H1 (cell line): ENCODE measurements at regions not wholly inside any gene's neighbourhood (a gene's known extent, or its start where the extent isn't known, plus 50 kb on each side); places are given as distances from the start of the nearest gene placed in this dataset.

Source experiments
- CTCF ChIA-PET: fragments of 300-600 bp; sonication (Branson Sonifier 250); formaldehyde crosslinking; loops from one replicate; lab custom pipeline; 2021; ENCODE audit not compliant: partially characterized antibody; lab: Charles Lee
- POLR2A ChIA-PET: fragments of 300-600 bp; sonication (Branson Sonifier 250); formaldehyde crosslinking; loops from one replicate; lab custom pipeline; 2021; ENCODE audit warnings: inconsistent platforms; ENCODE audit not compliant: partially characterized antibody; lab: Charles Lee
- DNase-seq, 2 experiments: peaks; one replicate each; pipeline versions ENCODE4 v3.0.0 to v3.0.0-alpha.2; 2010 to 2022; ENCODE audit warnings: low spot score in 2 of 2, low read depth in 1 of 2, mixed read lengths in 1 of 2
- FAIRE-seq: peaks from 2 replicates; lab custom pipeline; 2011; peaks lifted over from hg19 to GRCh38; lab: Jason Lieb, UNC
- H2AFZ ChIP-seq: 2 replicates; pipeline ENCODE4 v1.8.1; 2012; ENCODE audit warnings: low read length, inconsistent platforms
- H2AK5ac ChIP-seq: 2 replicates; pipeline ENCODE4 v1.6.1; 2013; ENCODE audit warnings: low read depth, low read length
- H2BK120ac ChIP-seq: replicated peaks from 2 replicates; pipeline ENCODE3; 2013; ENCODE audit warnings: low read depth, low read length, inconsistent platforms
- H2BK12ac ChIP-seq: 2 replicates; pipeline ENCODE4 v1.6.1; 2013; ENCODE audit warnings: low read depth, low read length
- H2BK15ac ChIP-seq: 2 replicates; pipeline ENCODE4 v1.6.1; 2013; ENCODE audit warnings: low read length
- H2BK20ac ChIP-seq: 2 replicates; pipeline ENCODE4 v1.6.1; 2013; ENCODE audit warnings: low read length
- H2BK5ac ChIP-seq: 2 replicates; pipeline ENCODE4 v1.6.1; 2013; ENCODE audit warnings: low read depth, low read length
- H3K14ac ChIP-seq: 2 replicates; pipeline ENCODE4 v1.6.1; 2013; ENCODE audit warnings: inconsistent platforms; ENCODE audit not compliant: insufficient read length
- H3K18ac ChIP-seq: 2 replicates; pipeline ENCODE4 v1.6.1; 2013; ENCODE audit warnings: low read length; ENCODE audit errors: extremely low read depth
- H3K23ac ChIP-seq: 2 replicates; pipeline ENCODE4 v1.6.1; 2013; ENCODE audit warnings: inconsistent platforms; ENCODE audit not compliant: insufficient read length
- H3K23me2 ChIP-seq: 2 replicates; pipeline ENCODE4 v1.6.1; 2013; ENCODE audit warnings: low read depth, low read length
- H3K27ac ChIP-seq: 2 replicates; pipeline ENCODE4 v1.6.1; 2011; ENCODE audit warnings: low read depth, low read length, inconsistent platforms
- H3K27me3 ChIP-seq, 4 experiments: replicated peaks in 1 of 4; 1 replicate in 1 of 4; 2 replicates in 3 of 4; pipeline versions ENCODE4 v1.6.1 to v1.8.1; 2011 to 2013; ENCODE audit warnings: low read length in 3 of 4, mild to moderate bottlenecking in 3 of 4, inconsistent platforms in 2 of 4, mixed read lengths in 2 of 4, moderate library complexity in 1 of 4; ENCODE audit not compliant: control insufficient read depth in 3 of 4, insufficient read depth in 3 of 4; ENCODE audit errors: extremely low read depth in 1 of 4
- H3K36me3 ChIP-seq, 4 experiments: 2 replicates each; pipeline versions ENCODE4 v1.6.1 to v1.8.1; 2011 to 2013; ENCODE audit warnings: mild to moderate bottlenecking in 4 of 4, low read length in 3 of 4, moderate library complexity in 2 of 4, control low read depth in 1 of 4, inconsistent platforms in 1 of 4; ENCODE audit not compliant: insufficient read depth in 4 of 4, control insufficient read depth in 2 of 4
- H3K4ac ChIP-seq: replicated peaks from 2 replicates; pipeline ENCODE3; 2013; ENCODE audit warnings: low read length, low read depth, mixed read lengths, inconsistent platforms; ENCODE audit not compliant: insufficient read length
- H3K4me1 ChIP-seq, 4 experiments: replicated peaks in 1 of 4; 1 replicate in 1 of 4; 2 replicates in 3 of 4; pipeline versions ENCODE4 v1.6.1 to v1.8.1; 2011 to 2013; ENCODE audit warnings: low read length in 3 of 4, inconsistent platforms in 2 of 4, mixed read lengths in 1 of 4; ENCODE audit not compliant: insufficient read depth in 4 of 4, control insufficient read depth in 3 of 4
- H3K4me2 ChIP-seq, 2 experiments: 2 replicates each; pipeline versions ENCODE4 v1.6.1 to v1.8.1; 2011 to 2013; ENCODE audit warnings: low read depth in 2 of 2, low read length in 2 of 2, control low read depth in 1 of 2, inconsistent platforms in 1 of 2, mild to moderate bottlenecking in 1 of 2; ENCODE audit not compliant: insufficient read depth in 1 of 2
- H3K4me3 ChIP-seq, 4 experiments: fragments of 200-600, 300-600 bp in 1 of 4; sonication (generic), shearing (Covaris generic), sonication (Bioruptor Twin) in 1 of 4; 2 replicates each; pipeline versions ENCODE4 v1.5.1 to v1.8.1; 2011 to 2016; ENCODE audit warnings: low read length in 4 of 4, low read depth in 3 of 4, control low read depth in 2 of 4, inconsistent platforms in 2 of 4, mild to moderate bottlenecking in 2 of 4, mixed read lengths in 1 of 4, moderate library complexity in 1 of 4; ENCODE audit not compliant: insufficient read depth in 2 of 4; ENCODE audit errors: extremely low read depth in 1 of 4
- H3K56ac ChIP-seq: replicated peaks from 2 replicates; pipeline ENCODE3; 2013; ENCODE audit warnings: low read depth, mild to moderate bottlenecking, mixed read lengths, low read length, inconsistent platforms; ENCODE audit not compliant: insufficient read length
- H3K79me1 ChIP-seq: 2 replicates; pipeline ENCODE4 v1.6.1; 2013; ENCODE audit warnings: low read depth, low read length, control low read depth
- H3K79me2 ChIP-seq, 2 experiments: 2 replicates each; pipeline versions ENCODE4 v1.6.1 to v1.8.1; 2012 to 2013; ENCODE audit warnings: low read length in 2 of 2, mild to moderate bottlenecking in 2 of 2, inconsistent platforms in 1 of 2; ENCODE audit not compliant: insufficient read depth in 2 of 2, control insufficient read depth in 1 of 2
- H3K9ac ChIP-seq, 4 experiments: replicated peaks in 1 of 4; 1 replicate in 1 of 4; 2 replicates in 3 of 4; pipeline versions ENCODE4 v1.6.1 to v1.8.1; 2011 to 2013; ENCODE audit warnings: low read depth in 3 of 4, low read length in 3 of 4, control low read depth in 2 of 4, mild to moderate bottlenecking in 2 of 4, moderate library complexity in 2 of 4, inconsistent platforms in 1 of 4; ENCODE audit errors: extremely low read depth in 1 of 4
- H3K9me3 ChIP-seq, 2 experiments: 2 replicates each; pipeline versions ENCODE4 v1.6.1 to v1.8.1; 2012 to 2013; ENCODE audit warnings: mild to moderate bottlenecking in 2 of 2, moderate library complexity in 2 of 2, control low read depth in 1 of 2, inconsistent platforms in 1 of 2, low read depth in 1 of 2, low read length in 1 of 2, mixed read lengths in 1 of 2; ENCODE audit not compliant: insufficient read depth in 2 of 2
- H4K20me1 ChIP-seq, 2 experiments: replicated peaks in 1 of 2; 2 replicates each; pipeline versions ENCODE3 to v1.8.1; 2011 to 2013; ENCODE audit warnings: inconsistent platforms in 2 of 2, low read length in 2 of 2, mild to moderate bottlenecking in 1 of 2; ENCODE audit not compliant: insufficient read depth in 2 of 2, control insufficient read depth in 1 of 2
- H4K5ac ChIP-seq: 2 replicates; pipeline ENCODE4 v1.6.1; 2013; ENCODE audit warnings: low read length, low read depth, mixed read lengths, inconsistent platforms; ENCODE audit not compliant: insufficient read length
- H4K8ac ChIP-seq: 2 replicates; pipeline ENCODE4 v1.8.0; 2013; ENCODE audit warnings: mild to moderate bottlenecking, moderate library complexity, low read length, inconsistent platforms; ENCODE audit not compliant: insufficient read depth; ENCODE audit errors: extremely low read depth
- H4K91ac ChIP-seq: replicated peaks from 2 replicates; pipeline ENCODE3; 2013; ENCODE audit warnings: low read length, mixed read lengths, inconsistent platforms; ENCODE audit not compliant: insufficient read length
- RAD21 ChIP-seq, 2 experiments: IDR thresholded peaks in 1 of 2; conservative IDR thresholded peaks in 1 of 2; 2 replicates each; pipeline ENCODE4 v1.6.1; 2011; ENCODE audit warnings: low read depth in 2 of 2, low read length in 2 of 2, improper control_type of control experiment in 1 of 2, inconsistent platforms in 1 of 2, mild to moderate bottlenecking in 1 of 2, moderate library complexity in 1 of 2
- WGBS, 2 experiments: shearing (Covaris generic) in 1 of 2; methylation state at CpG; one replicate each; pipeline versions ENCODE4 v1.1.6 to v1.1.7; 2013 to 2015; ENCODE audit warnings: low lambda C conversion rate in 2 of 2, mixed read lengths in 2 of 2, inconsistent platforms in 1 of 2, low coverage in 1 of 2, missing lambda C conversion rate in 1 of 2; ENCODE audit not compliant: insufficient replicate concordance in 2 of 2, insufficient coverage in 1 of 2, insufficient read length in 1 of 2; ENCODE audit errors: extremely low coverage in 1 of 2, missing lambda C conversion rate in 1 of 2; 5-methylcytosine and 5-hydroxymethylcytosine counted together
- TF ChIP-seq, protein P1 (sequence below): IDR thresholded peaks from 2 replicates; pipeline ENCODE4 v1.6.1; 2011; ENCODE audit warnings: low read length, improper control_type of control experiment

DNA sequence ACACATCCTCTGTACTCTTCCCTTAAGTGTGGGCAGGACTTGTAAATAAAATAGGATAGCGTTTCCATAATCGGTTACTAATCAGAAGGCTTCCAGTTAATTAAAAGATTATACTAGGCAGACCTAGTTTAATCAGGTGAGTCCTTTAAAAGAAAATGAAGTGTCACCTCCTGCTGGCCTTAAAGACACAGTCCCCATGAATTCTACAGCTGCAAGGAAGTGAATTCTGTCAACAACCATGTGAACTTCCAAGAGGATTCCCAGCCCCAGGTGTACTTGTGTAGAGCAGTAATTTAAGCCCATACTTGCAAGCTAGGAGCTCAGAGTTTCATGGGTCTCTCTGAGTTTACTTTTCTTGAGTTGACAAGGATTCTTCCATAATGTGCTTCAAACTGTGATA, 918.3 kb downstream of the DTWD2 start:
- no peak overlapping the region for H3K56ac ChIP-seq
- H2BK15ac ChIP-seq: no peak overlapping the region
- H3K4me1 ChIP-seq: no peaks in the 10 kb centered on the region
- no peak overlapping the region for H3K27ac ChIP-seq
- no peaks in the 10 kb centered on the region for H3K23me2 ChIP-seq
- no peak overlapping the region for H4K8ac ChIP-seq
- 84% methylated on average over 2 of the region's 2 CpGs; no CpG with 5 or more reads in 1 of the 2 experiments for WGBS, 2 experiments
- no peaks in the 10 kb centered on the region for H3K36me3 ChIP-seq
- H2BK12ac ChIP-seq: no peak overlapping the region
- no peak overlapping the region for H3K4me3 ChIP-seq
- DNase-seq (no peak), FAIRE-seq (no peak)
- H2BK20ac ChIP-seq: no peak overlapping the region
- no peaks in the 10 kb centered on the region for H4K20me1 ChIP-seq
- H2AK5ac ChIP-seq: no peak overlapping the region
- H2BK5ac ChIP-seq: no peak overlapping the region
- no peak overlapping the region for H2AFZ ChIP-seq
- H2BK120ac ChIP-seq: no peak overlapping the region
- no peak overlapping the region for H3K18ac ChIP-seq
- H3K9me3 ChIP-seq: no peaks in the 10 kb centered on the region
- TF ChIP-seq, protein P1, sequence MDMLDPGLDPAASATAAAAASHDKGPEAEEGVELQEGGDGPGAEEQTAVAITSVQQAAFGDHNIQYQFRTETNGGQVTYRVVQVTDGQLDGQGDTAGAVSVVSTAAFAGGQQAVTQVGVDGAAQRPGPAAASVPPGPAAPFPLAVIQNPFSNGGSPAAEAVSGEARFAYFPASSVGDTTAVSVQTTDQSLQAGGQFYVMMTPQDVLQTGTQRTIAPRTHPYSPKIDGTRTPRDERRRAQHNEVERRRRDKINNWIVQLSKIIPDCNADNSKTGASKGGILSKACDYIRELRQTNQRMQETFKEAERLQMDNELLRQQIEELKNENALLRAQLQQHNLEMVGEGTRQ: no peak
- TF ChIP-seq RAD21 (IDR thresholded peaks at IDR 0.05 in 1 of 2, conservative IDR thresholded peaks at IDR 0.05 in 1 of 2; ENCODE audit: low read depth in 2 of 2, low read length in 2 of 2): 0 out of 4 replicates have a peak, but pooled peaks of 1 of the 2 experiments have one; percentile 10
- H3K9ac ChIP-seq: no peak overlapping the region
- no peak overlapping the region for H4K5ac ChIP-seq
- no peak overlapping the region for H3K4ac ChIP-seq
- H4K91ac ChIP-seq: no peak overlapping the region
- H3K4me2 ChIP-seq: no peak overlapping the region
- no peaks in the 10 kb centered on the region for H3K79me1 ChIP-seq
- no peaks in the 10 kb centered on the region for H3K79me2 ChIP-seq
- POLR2A ChIA-PET: no interaction called here
- H3K27me3 ChIP-seq: peaks cover 0 to 2% (median 0%) of the 10 kb centered on the region in 4 experiments; a peak in 1 of 7 replicates
- no peak overlapping the region for H3K23ac ChIP-seq
- no peak overlapping the region for H3K14ac ChIP-seq
- CTCF ChIA-PET: interaction anchor here (0.6 to 1.8 kb wide), 3 partner anchors 168 to 540 kb away, joined by 3 to 8 read pairs (median 4); no protein-coding TSS in a partner anchor
